H9 (cell line): ENCODE measurements at regions not wholly inside any gene's neighbourhood (a gene's known extent, or its start where the extent isn't known, plus 50 kb on each side); places are given as distances from the start of the nearest gene placed in this dataset.
"Not testable (repeated sequence)": the region's sequence is repeated elsewhere in the genome, so short reads cannot be mapped to it uniquely, and the experiment has no call there.

Experiments used
- DNase-seq: peaks from one replicate; pipeline ENCODE4 v3.0.0-alpha.2; 2017
- H2AFZ ChIP-seq: one replicate; pipeline ENCODE4 v1.6.1; 2013; ENCODE audit warnings: mild to moderate bottlenecking, low read length, control low read depth, moderate library complexity
- H2AK5ac ChIP-seq: 2 replicates; pipeline ENCODE4 v1.6.1; 2013; ENCODE audit warnings: low read length, control low read depth, mixed read lengths; ENCODE audit not compliant: insufficient read length
- H2BK120ac ChIP-seq: one replicate; pipeline ENCODE4 v1.6.1; 2013; ENCODE audit warnings: low read depth, mild to moderate bottlenecking, low read length, control low read depth, inconsistent platforms; ENCODE audit not compliant: poor library complexity, severe bottlenecking
- H2BK12ac ChIP-seq: 2 replicates; pipeline ENCODE4 v1.6.1; 2013; ENCODE audit warnings: low read length, control low read depth, mixed read lengths, low read depth; ENCODE audit not compliant: insufficient read length
- H2BK15ac ChIP-seq: 2 replicates; pipeline ENCODE4 v1.6.1; 2013; ENCODE audit warnings: low read depth, low read length, control low read depth
- H2BK20ac ChIP-seq: one replicate; pipeline ENCODE4 v1.6.1; 2013; ENCODE audit warnings: low read depth, mild to moderate bottlenecking, low read length, control low read depth, inconsistent platforms; ENCODE audit not compliant: poor library complexity, severe bottlenecking
- H2BK5ac ChIP-seq: 2 replicates; pipeline ENCODE4 v1.6.1; 2013; ENCODE audit warnings: low read length, control low read depth, mixed read lengths; ENCODE audit not compliant: insufficient read length
- H3K14ac ChIP-seq: 2 replicates; pipeline ENCODE4 v1.6.1; 2013; ENCODE audit warnings: low read length, control low read depth; ENCODE audit not compliant: insufficient read depth
- H3K18ac ChIP-seq: 2 replicates; pipeline ENCODE4 v1.6.1; 2013; ENCODE audit warnings: low read depth, mild to moderate bottlenecking, mixed read lengths, low read length, control low read depth; ENCODE audit not compliant: insufficient read length
- H3K23ac ChIP-seq: 2 replicates; pipeline ENCODE4 v1.6.1; 2013; ENCODE audit warnings: low read length, control low read depth, mixed read lengths, low read depth; ENCODE audit not compliant: insufficient read length
- H3K23me2 ChIP-seq: 2 replicates; pipeline ENCODE4 v1.6.1; 2013; ENCODE audit warnings: low read depth, mild to moderate bottlenecking, mixed read lengths, low read length, control low read depth; ENCODE audit not compliant: insufficient read length, poor library complexity, severe bottlenecking
- H3K27ac ChIP-seq: 2 replicates; pipeline ENCODE4 v1.5.1; 2013; ENCODE audit warnings: low read length, control low read depth, mixed read lengths, low read depth; ENCODE audit not compliant: insufficient read length
- H3K27me3 ChIP-seq: 2 replicates; pipeline ENCODE4 v1.6.1; 2013; ENCODE audit warnings: low read length, control low read depth, inconsistent platforms; ENCODE audit not compliant: insufficient read depth
- H3K4ac ChIP-seq: 2 replicates; pipeline ENCODE4 v1.6.1; 2013; ENCODE audit warnings: low read depth, mild to moderate bottlenecking, control low read depth, inconsistent platforms, low read length, moderate library complexity
- H3K4me1 ChIP-seq: 2 replicates; pipeline ENCODE4 v1.6.1; 2013; ENCODE audit warnings: low read length, control low read depth, inconsistent platforms; ENCODE audit not compliant: insufficient read depth
- H3K4me2 ChIP-seq: 2 replicates; pipeline ENCODE4 v1.6.1; 2013; ENCODE audit warnings: low read length, control low read depth, mixed read lengths; ENCODE audit not compliant: insufficient read length, insufficient read depth
- H3K56ac ChIP-seq: 2 replicates; pipeline ENCODE4 v1.6.1; 2013; ENCODE audit warnings: low read depth, mild to moderate bottlenecking, mixed read lengths, low read length, control low read depth; ENCODE audit not compliant: insufficient read length
- H3K79me1 ChIP-seq: 2 replicates; pipeline ENCODE4 v1.6.1; 2013; ENCODE audit warnings: low read depth, mild to moderate bottlenecking, moderate library complexity, low read length, control low read depth, inconsistent platforms; ENCODE audit not compliant: insufficient read depth, poor library complexity, severe bottlenecking
- H3K79me2 ChIP-seq: 2 replicates; pipeline ENCODE4 v1.6.1; 2013; ENCODE audit warnings: low read length, control low read depth, inconsistent platforms; ENCODE audit not compliant: insufficient read depth
- H3K9ac ChIP-seq: 2 replicates; pipeline ENCODE4 v1.6.1; 2013; ENCODE audit warnings: low read length, control low read depth, mixed read lengths; ENCODE audit not compliant: insufficient read length; ENCODE audit errors: extremely low read depth
- H3K9me3 ChIP-seq: one replicate; pipeline ENCODE4 v1.6.1; 2013; ENCODE audit warnings: low read depth, low read length, inconsistent platforms; ENCODE audit not compliant: control insufficient read depth
- H3T11ph ChIP-seq: one replicate; pipeline ENCODE4 v1.6.1; 2013; ENCODE audit warnings: mild to moderate bottlenecking, low read length, control low read depth, inconsistent platforms
- H4K20me1 ChIP-seq: one replicate; pipeline ENCODE4 v1.6.1; 2013; ENCODE audit not compliant: control insufficient read depth, insufficient read length, insufficient read depth
- H4K5ac ChIP-seq: 2 replicates; pipeline ENCODE4 v1.6.1; 2013; ENCODE audit warnings: low read depth, mild to moderate bottlenecking, mixed read lengths, low read length, control low read depth; ENCODE audit not compliant: insufficient read length
- H4K8ac ChIP-seq: replicated peaks from 2 replicates; pipeline ENCODE4 v1.6.1; 2013; ENCODE audit warnings: low read length, control low read depth, mixed read lengths, low read depth; ENCODE audit not compliant: insufficient read length
- H4K91ac ChIP-seq: 2 replicates; pipeline ENCODE4 v1.6.1; 2013; ENCODE audit warnings: low read depth, mild to moderate bottlenecking, moderate library complexity, mixed read lengths, low read length, control low read depth; ENCODE audit not compliant: insufficient read length
- H3K27ac Mint-ChIP-seq, 3 experiments: 2 replicates in 2 of 3; 3 replicates in 1 of 3; pipeline ENCODE4 v1.8.0; 2020 to 2021; ENCODE audit warnings: mixed read lengths in 3 of 3, mild to moderate bottlenecking in 1 of 3, moderate library complexity in 1 of 3
- H3K27me3 Mint-ChIP-seq: 2 replicates; pipeline ENCODE4 v1.8.0; 2021; ENCODE audit warnings: low read depth, mild to moderate bottlenecking, moderate library complexity, mixed read lengths
- H3K36me3 Mint-ChIP-seq, 3 experiments: 2 replicates in 2 of 3; 3 replicates in 1 of 3; pipeline ENCODE4 v1.8.0; 2020 to 2021; ENCODE audit warnings: low read depth in 3 of 3, mixed read lengths in 3 of 3; ENCODE audit not compliant: insufficient read depth in 1 of 3
- H3K4me1 Mint-ChIP-seq, 2 experiments: 2 replicates each; pipeline ENCODE4 v1.8.0; 2020; ENCODE audit warnings: mixed read lengths in 2 of 2
- H3K4me3 Mint-ChIP-seq, 2 experiments: 2 replicates in 1 of 2; 3 replicates in 1 of 2; pipeline ENCODE4 v1.8.0; 2020 to 2021; ENCODE audit warnings: mild to moderate bottlenecking in 2 of 2, mixed read lengths in 2 of 2, moderate library complexity in 1 of 2
- H3K9me3 Mint-ChIP-seq, 2 experiments: 2 replicates in 1 of 2; 3 replicates in 1 of 2; pipeline ENCODE4 v1.8.0; 2020; ENCODE audit warnings: mild to moderate bottlenecking in 2 of 2, mixed read lengths in 2 of 2, moderate library complexity in 1 of 2
- WGBS: extraction: QIAGEN DNeasy Blood & Tissue Kit; methylation state at CpG from one replicate; pipeline ENCODE4 v1.1.7; 2013; ENCODE audit warnings: missing lambda C conversion rate, low lambda C conversion rate, mixed read lengths; ENCODE audit not compliant: insufficient read length; ENCODE audit errors: extremely low coverage; 5-methylcytosine and 5-hydroxymethylcytosine counted together
- TF ChIP-seq, protein P1 (sequence below): fragments of 200-600 bp; sonication (generic); conservative IDR thresholded peaks from 3 replicates; pipeline ENCODE4 v1.8.0; 2021; ENCODE audit warnings: antibody characterized with exemption, mild to moderate bottlenecking

- no CpG with 5 or more reads among the region's 1 CpG for WGBS
- H3K23me2 ChIP-seq = no peaks in the 10 kb centered on the region
- no peaks in the 10 kb centered on the region for H3K4me1 ChIP-seq
- no peak overlapping the region for H4K5ac ChIP-seq
- no peaks in the 10 kb centered on the region for H3K79me2 ChIP-seq
- H4K91ac ChIP-seq = no peak overlapping the region
- no peak overlapping the region for H3K14ac ChIP-seq
- H3K9ac ChIP-seq = no peak overlapping the region
- no peaks in the 10 kb centered on the region for H3K79me1 ChIP-seq
- no peak overlapping the region for H2AFZ ChIP-seq
- H4K8ac ChIP-seq = no peak overlapping the region
- no peak overlapping the region for H3K18ac ChIP-seq
- TF ChIP-seq, protein P1, sequence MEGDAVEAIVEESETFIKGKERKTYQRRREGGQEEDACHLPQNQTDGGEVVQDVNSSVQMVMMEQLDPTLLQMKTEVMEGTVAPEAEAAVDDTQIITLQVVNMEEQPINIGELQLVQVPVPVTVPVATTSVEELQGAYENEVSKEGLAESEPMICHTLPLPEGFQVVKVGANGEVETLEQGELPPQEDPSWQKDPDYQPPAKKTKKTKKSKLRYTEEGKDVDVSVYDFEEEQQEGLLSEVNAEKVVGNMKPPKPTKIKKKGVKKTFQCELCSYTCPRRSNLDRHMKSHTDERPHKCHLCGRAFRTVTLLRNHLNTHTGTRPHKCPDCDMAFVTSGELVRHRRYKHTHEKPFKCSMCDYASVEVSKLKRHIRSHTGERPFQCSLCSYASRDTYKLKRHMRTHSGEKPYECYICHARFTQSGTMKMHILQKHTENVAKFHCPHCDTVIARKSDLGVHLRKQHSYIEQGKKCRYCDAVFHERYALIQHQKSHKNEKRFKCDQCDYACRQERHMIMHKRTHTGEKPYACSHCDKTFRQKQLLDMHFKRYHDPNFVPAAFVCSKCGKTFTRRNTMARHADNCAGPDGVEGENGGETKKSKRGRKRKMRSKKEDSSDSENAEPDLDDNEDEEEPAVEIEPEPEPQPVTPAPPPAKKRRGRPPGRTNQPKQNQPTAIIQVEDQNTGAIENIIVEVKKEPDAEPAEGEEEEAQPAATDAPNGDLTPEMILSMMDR = no peak
- no peak overlapping the region for H2BK20ac ChIP-seq
- no peak overlapping the region for H3K4ac ChIP-seq
- H3T11ph ChIP-seq = no peak overlapping the region
- no peak overlapping the region for H3K56ac ChIP-seq
- H2BK120ac ChIP-seq = no peak overlapping the region
- H2BK15ac ChIP-seq = no peak overlapping the region
- H3K23ac ChIP-seq = no peak overlapping the region
- H3K27ac ChIP-seq = no peak overlapping the region
- H3K27me3 ChIP-seq = no peaks in the 10 kb centered on the region
- H3K27ac Mint-ChIP-seq = no peak overlapping the region
- H3K4me1 Mint-ChIP-seq = peaks cover 7 to 8% of the 10 kb centered on the region in 2 experiments
- no peaks in the 10 kb centered on the region for H3K27me3 Mint-ChIP-seq
- no peak overlapping the region for H3K4me3 Mint-ChIP-seq
- no peak overlapping the region for H2AK5ac ChIP-seq
- no peak overlapping the region for H2BK5ac ChIP-seq
- H3K9me3 Mint-ChIP-seq = peaks cover 10 to 13% of the 10 kb centered on the region in 2 experiments; a peak in 4 of 5 replicates
- no peak overlapping the region for H2BK12ac ChIP-seq
- no peaks in the 10 kb centered on the region for H4K20me1 ChIP-seq
- H3K9me3 ChIP-seq = no peaks in the 10 kb centered on the region
- no peak for DNase-seq
- peaks cover 8 to 15% (median 11%) of the 10 kb centered on the region in 3 experiments; a peak in 5 of 7 replicates for H3K36me3 Mint-ChIP-seq
- no peak overlapping the region for H3K4me2 ChIP-seq
Measured at GRCh38 chr7:121498816-121499215, 102.7 kb upstream of the FAM3C start.

DNA sequence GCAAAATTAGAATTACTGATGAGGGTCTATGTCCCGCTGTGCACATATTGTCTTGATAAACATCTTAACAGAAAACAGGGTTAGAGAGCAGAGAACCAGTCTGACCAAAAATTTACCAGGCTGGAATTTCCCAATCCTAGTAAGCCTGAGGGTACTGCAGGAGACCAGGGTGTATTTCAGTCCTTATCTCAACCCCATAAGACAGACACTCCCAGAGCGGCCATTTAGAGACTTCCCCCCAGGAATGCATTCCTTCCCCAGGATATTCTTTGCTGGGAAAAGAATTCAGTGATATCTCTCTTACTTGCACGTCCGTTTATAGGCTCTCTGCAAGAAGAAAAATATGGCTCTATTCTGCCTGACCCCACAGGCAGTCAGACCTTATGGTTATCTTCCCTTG lies 101.4 kb upstream of the FAM3C start:
- not testable (repeated sequence) for H2BK120ac ChIP-seq, H3K9ac ChIP-seq, H3K79me2 ChIP-seq, H2BK5ac ChIP-seq, H3K4me1 ChIP-seq, H3K4me3 Mint-ChIP-seq, H4K5ac ChIP-seq, H2BK20ac ChIP-seq, H4K8ac ChIP-seq, H2BK12ac ChIP-seq, H4K91ac ChIP-seq, H3K27ac Mint-ChIP-seq, H2AK5ac ChIP-seq, H2BK15ac ChIP-seq, H3K27me3 Mint-ChIP-seq, H3T11ph ChIP-seq, H3K23ac ChIP-seq, H3K27ac ChIP-seq, H3K4ac ChIP-seq, H2AFZ ChIP-seq, H3K23me2 ChIP-seq, H3K4me2 ChIP-seq, H3K14ac ChIP-seq, H3K9me3 ChIP-seq, H3K18ac ChIP-seq, DNase-seq, H3K27me3 ChIP-seq, H4K20me1 ChIP-seq, H3K79me1 ChIP-seq, H3K4me1 Mint-ChIP-seq, H3K9me3 Mint-ChIP-seq, H3K56ac ChIP-seq
- peaks cover 8 to 11% (median 8%) of the 10 kb centered on the region in 3 experiments; a peak in 5 of 7 replicates for H3K36me3 Mint-ChIP-seq
- WGBS = no CpG with 5 or more reads among the region's 4 CpGs
